ENCODE measurements at regions not wholly inside any gene's neighbourhood (a gene's known extent, or its start where the extent isn't known, plus 50 kb on each side); places are given as distances from the start of the nearest gene placed in this dataset.

- TF ChIP-seq CTCF (conservative IDR thresholded peaks at IDR 0.05 in 1 of 2, IDR thresholded peaks at IDR 0.05 in 1 of 2; ENCODE audit: extremely low read depth in 1 of 2, insufficient read depth in 1 of 2, low read depth in 1 of 2, low read length in 2 of 2) (no peak), EZH2 (IDR thresholded peaks at IDR 0.05; ENCODE audit: borderline replicate concordance, low read length) (no peak)
Observed at GRCh38 chr5:44160369-44160768, 228.9 kb downstream of the FGF10 start.
